AG09319 (cell line): ENCODE measurements at regions not wholly inside any gene's neighbourhood (a gene's known extent, or its start where the extent isn't known, plus 50 kb on each side); places are given as distances from the start of the nearest gene placed in this dataset.
"Not testable (repeated sequence)": the region's sequence is repeated elsewhere in the genome, so short reads cannot be mapped to it uniquely, and the experiment has no call there.

Experiments used
- DNase-seq: peaks from one replicate; pipeline ENCODE4 v3.0.0-alpha.2; 2010; ENCODE audit warnings: low read depth; ENCODE audit errors: extremely low read depth
- CTCF ChIP-seq: IDR thresholded peaks from 2 replicates; pipeline ENCODE4 v1.5.1; 2011; ENCODE audit warnings: low read depth, mild to moderate bottlenecking, inconsistent platforms, low read length, moderate library complexity

GRCh38 chr1:73862355-73862754, 335.6 kb downstream of the LRRIQ3 start:
- TF ChIP-seq CTCF: no peak
- no peak for DNase-seq

- no peak for DNase-seq
- no peak for TF ChIP-seq CTCF
Observed at GRCh38 chr1:73860421-73860950, 337.5 kb downstream of the LRRIQ3 start.

- DNase-seq: no peak
- TF ChIP-seq CTCF: no peak
Observed at GRCh38 chr1:73859227-73859626, 338.7 kb downstream of the LRRIQ3 start.

DNA sequence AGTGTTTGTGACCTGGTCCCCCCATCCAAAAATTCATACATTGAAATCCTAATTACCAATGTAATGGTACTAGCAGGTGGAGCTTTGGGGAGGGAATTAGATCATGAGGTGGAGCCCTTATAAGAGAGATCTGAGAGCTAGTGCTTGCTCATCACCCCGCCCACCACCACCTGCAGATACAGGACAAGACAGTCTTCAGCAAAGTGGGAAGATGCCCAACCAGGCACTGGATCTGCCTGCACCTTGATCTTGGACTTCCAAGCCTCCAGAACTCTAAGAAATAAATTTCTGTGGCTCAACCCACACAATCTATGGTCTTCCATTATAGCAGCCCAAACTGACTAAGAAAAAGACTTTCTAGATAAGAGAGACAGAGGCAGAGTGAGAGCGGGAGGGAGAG, 343.4 kb downstream of the LRRIQ3 start:
- TF ChIP-seq CTCF: no peak
- DNase-seq: no peak

- DNase-seq: no peak
- no peak for TF ChIP-seq CTCF
Observed at GRCh38 chr1:73842436-73842835, 355.5 kb downstream of the LRRIQ3 start.

GRCh38 chr1:73839922-73840321, 358.1 kb downstream of the LRRIQ3 start:
- no peak for DNase-seq
- TF ChIP-seq CTCF: no peak; the same call in none of the 2 replicates

DNA sequence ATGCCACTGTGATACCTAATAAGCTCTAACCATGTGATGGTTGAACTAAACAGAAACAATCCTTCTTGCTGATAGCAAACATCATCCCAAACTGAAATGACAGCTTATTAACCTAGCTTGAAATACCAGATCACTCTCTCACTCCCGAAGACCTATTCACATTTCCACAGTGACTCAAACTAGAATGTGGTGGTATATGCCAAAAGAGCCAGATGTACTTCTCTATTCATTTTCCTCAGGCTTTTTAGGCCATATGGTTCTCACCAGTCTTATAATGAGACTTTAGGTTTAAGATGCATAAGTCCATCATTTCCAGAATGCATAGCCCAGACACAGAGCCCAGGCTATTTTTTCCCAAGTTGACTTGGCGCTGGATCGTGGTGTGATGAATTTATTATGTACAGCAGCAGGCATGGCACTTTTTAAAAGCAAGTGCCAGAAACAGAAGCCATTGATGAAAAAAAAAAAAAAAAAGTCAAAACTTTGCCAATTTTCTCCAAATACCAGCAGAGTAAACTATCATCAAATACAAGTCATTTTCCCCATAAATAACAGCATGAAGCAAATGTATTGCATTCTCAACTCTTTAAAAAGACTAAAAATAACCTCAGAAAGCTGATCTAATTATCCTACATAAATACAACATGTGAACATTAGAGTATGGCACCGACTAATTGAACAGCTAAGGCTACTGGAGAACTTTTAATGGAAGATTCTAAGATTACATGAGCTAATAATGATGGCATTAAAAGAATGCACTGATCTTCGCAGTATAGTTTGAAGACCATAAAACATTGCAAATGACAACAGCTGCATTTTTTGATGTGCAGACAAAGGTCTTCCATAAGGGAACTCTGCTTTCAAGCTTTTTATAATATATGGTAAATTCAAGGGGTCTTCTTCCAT, 365.4 kb downstream of the LRRIQ3 start:
- no peak for TF ChIP-seq CTCF
- DNase-seq: no peak

- not testable (repeated sequence) for DNase-seq
Observed at GRCh38 chr1:73827283-73827682, 370.7 kb downstream of the LRRIQ3 start.
